Loucy (cell line): ENCODE measurements at regions not wholly inside any gene's neighbourhood (a gene's known extent, or its start where the extent isn't known, plus 50 kb on each side); places are given as distances from the start of the nearest gene placed in this dataset.

Experiments used
- EZH2phosphoT487 ChIP-seq: fragments of 200-600 bp; IDR thresholded peaks from 2 replicates; pipeline ENCODE4 v1.6.1; 2018; ENCODE audit warnings: antibody characterized with exemption, mild to moderate bottlenecking, moderate library complexity, borderline replicate concordance
- TF ChIP-seq, protein P1 (sequence below): fragments of 200-600 bp; sonication (generic); conservative IDR thresholded peaks from 2 replicates; pipeline ENCODE4 v1.5.1; 2014; ENCODE audit warnings: mild to moderate bottlenecking, antibody characterized with exemption, low read length

DNA sequence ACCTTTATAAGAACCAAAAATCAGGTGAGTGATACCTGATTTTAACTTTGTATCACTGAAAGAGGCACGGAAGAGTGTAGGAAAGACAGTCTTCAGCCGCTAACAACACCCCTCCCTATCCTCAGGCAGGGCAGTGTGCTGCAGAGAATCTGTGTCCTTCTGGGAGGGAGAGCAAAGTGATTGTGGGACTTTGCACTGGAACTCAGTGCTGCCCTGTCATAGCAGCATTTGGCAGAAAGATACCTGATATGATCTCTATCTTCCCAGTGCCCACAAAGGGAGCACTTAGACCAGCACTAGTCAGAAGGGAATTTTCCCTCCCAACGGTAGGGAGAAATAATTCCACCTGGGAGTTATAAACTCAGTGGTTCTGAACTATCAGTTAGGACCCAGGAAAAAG is 139.0 kb downstream of the FMR1NB start:
- TF ChIP-seq, protein P1, sequence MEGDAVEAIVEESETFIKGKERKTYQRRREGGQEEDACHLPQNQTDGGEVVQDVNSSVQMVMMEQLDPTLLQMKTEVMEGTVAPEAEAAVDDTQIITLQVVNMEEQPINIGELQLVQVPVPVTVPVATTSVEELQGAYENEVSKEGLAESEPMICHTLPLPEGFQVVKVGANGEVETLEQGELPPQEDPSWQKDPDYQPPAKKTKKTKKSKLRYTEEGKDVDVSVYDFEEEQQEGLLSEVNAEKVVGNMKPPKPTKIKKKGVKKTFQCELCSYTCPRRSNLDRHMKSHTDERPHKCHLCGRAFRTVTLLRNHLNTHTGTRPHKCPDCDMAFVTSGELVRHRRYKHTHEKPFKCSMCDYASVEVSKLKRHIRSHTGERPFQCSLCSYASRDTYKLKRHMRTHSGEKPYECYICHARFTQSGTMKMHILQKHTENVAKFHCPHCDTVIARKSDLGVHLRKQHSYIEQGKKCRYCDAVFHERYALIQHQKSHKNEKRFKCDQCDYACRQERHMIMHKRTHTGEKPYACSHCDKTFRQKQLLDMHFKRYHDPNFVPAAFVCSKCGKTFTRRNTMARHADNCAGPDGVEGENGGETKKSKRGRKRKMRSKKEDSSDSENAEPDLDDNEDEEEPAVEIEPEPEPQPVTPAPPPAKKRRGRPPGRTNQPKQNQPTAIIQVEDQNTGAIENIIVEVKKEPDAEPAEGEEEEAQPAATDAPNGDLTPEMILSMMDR: no peak
- no peak for TF ChIP-seq EZH2phosphoT487
